ENCODE measurements at regions not wholly inside any gene's neighbourhood (a gene's known extent, or its start where the extent isn't known, plus 50 kb on each side); places are given as distances from the start of the nearest gene placed in this dataset.

DNA sequence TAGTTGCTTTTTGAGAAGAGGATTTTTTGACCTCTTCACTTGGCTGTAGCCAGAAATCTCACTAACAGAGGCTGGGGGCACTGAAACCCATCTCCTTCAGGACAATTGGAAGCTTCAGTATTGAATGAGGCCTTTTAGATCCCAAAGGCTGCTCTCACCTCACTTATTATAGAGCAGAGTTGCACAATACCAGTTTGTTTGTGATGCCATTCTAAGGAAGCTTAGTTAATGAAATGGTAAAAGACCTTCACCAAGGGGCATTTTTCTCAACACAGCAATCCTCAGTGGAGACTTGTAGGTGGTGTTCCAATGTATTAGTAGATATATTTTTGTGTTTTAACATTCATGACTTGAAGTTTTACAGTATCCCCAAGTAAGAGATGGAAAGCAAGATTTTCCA lies 71.0 kb upstream of the RFX8 start:
- Histone ChIP-seq H3K27me3 (ENCODE audit: control insufficient read depth, insufficient read depth, low read length) (no peaks in the 10 kb centered on the region), H3K9me3 (ENCODE audit: control insufficient read depth, insufficient read depth, low read depth, low read length) (no peaks in the 10 kb centered on the region), H3K36me3 (ENCODE audit: control insufficient read depth, insufficient read depth, low read length) (no peaks in the 10 kb centered on the region), H3K27ac (ENCODE audit: insufficient read depth, low read length) (no peak overlapping the region), H3K79me2 (ENCODE audit: control insufficient read depth, insufficient read depth, low read length) (no peaks in the 10 kb centered on the region), H3K4me3 (replicated peaks in 1 of 4; ENCODE audit: control extremely low read depth in 1 of 4, insufficient read depth in 1 of 4, low read depth in 3 of 4, low read length in 4 of 4) (no peak overlapping the region), H3K4me1 (ENCODE audit: control insufficient read depth, extremely low read depth, insufficient read depth, low read length) (peaks cover 2% of the 10 kb centered on the region), H3K4me2 (ENCODE audit: extremely low read depth, insufficient read depth, low read length) (no peak overlapping the region), H3K9ac (ENCODE audit: insufficient read depth, low read length) (no peak overlapping the region), H2AFZ (ENCODE audit: low read length) (no peak overlapping the region), H4K20me1 (ENCODE audit: control insufficient read depth, extremely low read depth, insufficient read depth, low read length) (no peaks in the 10 kb centered on the region)
- TF ChIP-seq CTCF (conservative IDR thresholded peaks at IDR 0.05 in 1 of 2, IDR thresholded peaks at IDR 0.05 in 1 of 2; ENCODE audit: low read depth in 1 of 2, low read length in 2 of 2) (no peak), EZH2 (IDR thresholded peaks at IDR 0.05; ENCODE audit: low read length, missing control alignments) (no peak)
- DNase-seq (ENCODE audit: low read depth in 2 of 2): no peak

- H3K4me1 ChIP-seq (ENCODE audit: control insufficient read depth, extremely low read depth, insufficient read depth, low read length): no peaks in the 10 kb centered on the region
- no peaks in the 10 kb centered on the region for H3K9me3 ChIP-seq (ENCODE audit: control insufficient read depth, insufficient read depth, low read depth, low read length)
- H3K79me2 ChIP-seq (ENCODE audit: control insufficient read depth, insufficient read depth, low read length): no peaks in the 10 kb centered on the region
- TF ChIP-seq EZH2 (IDR thresholded peaks at IDR 0.05; ENCODE audit: low read length, missing control alignments) (no peak), CTCF (conservative IDR thresholded peaks at IDR 0.05 in 1 of 2, IDR thresholded peaks at IDR 0.05 in 1 of 2; ENCODE audit: low read depth in 1 of 2, low read length in 2 of 2) (no peak)
- H3K4me3 ChIP-seq (replicated peaks in 1 of 4; ENCODE audit: control extremely low read depth in 1 of 4, insufficient read depth in 1 of 4, low read depth in 3 of 4, low read length in 4 of 4): no peak overlapping the region
- H3K27ac ChIP-seq (ENCODE audit: insufficient read depth, low read length): no peak overlapping the region
- H3K27me3 ChIP-seq (ENCODE audit: control insufficient read depth, insufficient read depth, low read length): no peaks in the 10 kb centered on the region
- no peak overlapping the region for H3K9ac ChIP-seq (ENCODE audit: insufficient read depth, low read length)
- H3K36me3 ChIP-seq (ENCODE audit: control insufficient read depth, insufficient read depth, low read length): no peaks in the 10 kb centered on the region
- H3K4me2 ChIP-seq (ENCODE audit: extremely low read depth, insufficient read depth, low read length): no peak overlapping the region
- no peaks in the 10 kb centered on the region for H4K20me1 ChIP-seq (ENCODE audit: control insufficient read depth, extremely low read depth, insufficient read depth, low read length)
- H2AFZ ChIP-seq (ENCODE audit: low read length): no peak overlapping the region
- peak in 1 of 2 donors; percentile 62 for DNase-seq (ENCODE audit: low read depth in 2 of 2)
Observed at GRCh38 chr2:101540518-101540917, 65.6 kb upstream of the RFX8 start.

GRCh38 chr2:101538076-101538475 lies 63.2 kb upstream of the RFX8 start:
- no peaks in the 10 kb centered on the region for H3K79me2 ChIP-seq (ENCODE audit: control insufficient read depth, insufficient read depth, low read length)
- no peaks in the 10 kb centered on the region for H3K9me3 ChIP-seq (ENCODE audit: control insufficient read depth, insufficient read depth, low read depth, low read length)
- H4K20me1 ChIP-seq (ENCODE audit: control insufficient read depth, extremely low read depth, insufficient read depth, low read length): no peaks in the 10 kb centered on the region
- H3K4me3 ChIP-seq (replicated peaks in 1 of 4; ENCODE audit: control extremely low read depth in 1 of 4, insufficient read depth in 1 of 4, low read depth in 3 of 4, low read length in 4 of 4): no peak overlapping the region
- H2AFZ ChIP-seq (ENCODE audit: low read length): no peak overlapping the region
- H3K4me1 ChIP-seq (ENCODE audit: control insufficient read depth, extremely low read depth, insufficient read depth, low read length): no peaks in the 10 kb centered on the region
- no peak for DNase-seq (ENCODE audit: low read depth in 2 of 2)
- TF ChIP-seq EZH2 (IDR thresholded peaks at IDR 0.05; ENCODE audit: low read length, missing control alignments) (no peak), CTCF (conservative IDR thresholded peaks at IDR 0.05 in 1 of 2, IDR thresholded peaks at IDR 0.05 in 1 of 2; ENCODE audit: low read depth in 1 of 2, low read length in 2 of 2) (no peak)
- no peak overlapping the region for H3K4me2 ChIP-seq (ENCODE audit: extremely low read depth, insufficient read depth, low read length)
- H3K36me3 ChIP-seq (ENCODE audit: control insufficient read depth, insufficient read depth, low read length): no peaks in the 10 kb centered on the region
- H3K9ac ChIP-seq (ENCODE audit: insufficient read depth, low read length): no peak overlapping the region
- no peak overlapping the region for H3K27ac ChIP-seq (ENCODE audit: insufficient read depth, low read length)
- H3K27me3 ChIP-seq (ENCODE audit: control insufficient read depth, insufficient read depth, low read length): no peaks in the 10 kb centered on the region

Data from fibroblast of lung (primary cell).